Retinal pigment epithelial cell (primary cell): ENCODE measurements at regions not wholly inside any gene's neighbourhood (a gene's known extent, or its start where the extent isn't known, plus 50 kb on each side); places are given as distances from the start of the nearest gene placed in this dataset.

Experiments
- DNase-seq: peaks from one replicate; pipeline ENCODE4 v3.0.0-alpha.2; 2010; ENCODE audit warnings: low read depth
- H3K4me3 ChIP-seq: 2 replicates; pipeline ENCODE4 v1.5.1; 2011; ENCODE audit warnings: mild to moderate bottlenecking, low read length, control low read depth, moderate library complexity
- TF ChIP-seq, protein P1 (sequence below): conservative IDR thresholded peaks from 2 replicates; pipeline ENCODE4 v1.5.1; 2011; ENCODE audit warnings: low read depth, low read length, control low read depth, inconsistent platforms

- no peak overlapping the region for H3K4me3 ChIP-seq
- TF ChIP-seq, protein P1, sequence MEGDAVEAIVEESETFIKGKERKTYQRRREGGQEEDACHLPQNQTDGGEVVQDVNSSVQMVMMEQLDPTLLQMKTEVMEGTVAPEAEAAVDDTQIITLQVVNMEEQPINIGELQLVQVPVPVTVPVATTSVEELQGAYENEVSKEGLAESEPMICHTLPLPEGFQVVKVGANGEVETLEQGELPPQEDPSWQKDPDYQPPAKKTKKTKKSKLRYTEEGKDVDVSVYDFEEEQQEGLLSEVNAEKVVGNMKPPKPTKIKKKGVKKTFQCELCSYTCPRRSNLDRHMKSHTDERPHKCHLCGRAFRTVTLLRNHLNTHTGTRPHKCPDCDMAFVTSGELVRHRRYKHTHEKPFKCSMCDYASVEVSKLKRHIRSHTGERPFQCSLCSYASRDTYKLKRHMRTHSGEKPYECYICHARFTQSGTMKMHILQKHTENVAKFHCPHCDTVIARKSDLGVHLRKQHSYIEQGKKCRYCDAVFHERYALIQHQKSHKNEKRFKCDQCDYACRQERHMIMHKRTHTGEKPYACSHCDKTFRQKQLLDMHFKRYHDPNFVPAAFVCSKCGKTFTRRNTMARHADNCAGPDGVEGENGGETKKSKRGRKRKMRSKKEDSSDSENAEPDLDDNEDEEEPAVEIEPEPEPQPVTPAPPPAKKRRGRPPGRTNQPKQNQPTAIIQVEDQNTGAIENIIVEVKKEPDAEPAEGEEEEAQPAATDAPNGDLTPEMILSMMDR = no peak
- DNase-seq = no peak
Measured at GRCh38 chr1:101547357-101547756, 310.5 kb downstream of the S1PR1 start.

GRCh38 chr1:101548376-101548775, 311.6 kb downstream of the S1PR1 start:
- no peak for DNase-seq
- TF ChIP-seq, protein P1 = no peak
- no peak overlapping the region for H3K4me3 ChIP-seq

GRCh38 chr1:101550581-101550980, 313.8 kb downstream of the S1PR1 start:
- TF ChIP-seq, protein P1 = no peak
- no peak for DNase-seq
- no peak overlapping the region for H3K4me3 ChIP-seq

DNA sequence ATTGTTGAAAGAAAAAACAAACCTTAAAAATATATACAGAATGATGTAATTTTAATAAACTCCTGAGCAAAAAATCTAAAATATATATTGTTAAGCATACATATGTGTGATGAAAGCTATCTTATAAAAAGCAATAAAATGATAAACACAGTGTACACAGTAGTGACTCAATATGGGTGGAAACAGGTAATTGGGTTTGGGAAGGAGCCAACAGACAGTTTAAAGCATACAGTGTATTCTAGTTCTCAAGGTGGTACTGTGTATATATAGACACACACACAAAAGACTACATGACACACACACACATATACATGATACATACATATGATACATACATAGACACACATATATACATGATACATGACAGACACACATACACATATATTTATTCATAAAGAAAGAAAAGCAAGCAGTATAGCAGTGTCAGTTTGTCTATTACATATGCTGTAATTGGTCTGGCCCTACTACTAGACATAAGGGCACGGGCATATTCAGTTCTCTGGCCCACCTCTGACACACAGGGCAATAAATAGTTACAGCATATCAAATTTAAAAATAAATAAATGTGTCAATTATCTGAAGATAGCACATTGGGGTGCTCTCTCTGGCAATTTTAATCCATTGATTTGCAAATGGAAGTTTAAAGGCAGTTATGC, 330.2 kb downstream of the S1PR1 start:
- no peak for DNase-seq
- TF ChIP-seq, protein P1 = no peak
- no peak overlapping the region for H3K4me3 ChIP-seq

- DNase-seq = no peak
- TF ChIP-seq, protein P1 = peak; percentile 96
- no peak overlapping the region for H3K4me3 ChIP-seq
Measured at GRCh38 chr1:101567582-101568189, 330.9 kb downstream of the S1PR1 start.

DNA sequence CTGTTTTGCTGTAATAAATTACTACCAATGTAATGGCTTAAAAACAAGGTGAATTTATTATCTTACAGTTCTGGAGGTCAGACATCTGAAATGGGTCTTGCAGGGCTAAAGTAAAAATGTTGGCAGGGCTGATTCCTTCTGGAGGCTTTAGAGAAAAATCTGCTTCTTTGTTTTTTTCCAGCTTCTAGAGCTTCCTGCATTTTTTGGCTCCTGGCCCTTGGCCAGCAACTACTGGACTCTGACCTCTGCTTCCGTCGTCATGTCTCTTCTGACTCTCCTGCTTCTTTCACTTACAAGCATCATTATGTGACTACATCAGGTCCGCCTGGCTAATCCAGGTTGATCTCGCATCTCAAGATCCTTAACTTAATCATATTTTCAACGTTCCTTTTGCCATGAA, 350.9 kb downstream of the S1PR1 start:
- peak; percentile 89 for DNase-seq
- H3K4me3 ChIP-seq = no peak overlapping the region
- TF ChIP-seq, protein P1 = no peak

GRCh38 chr1:101588677-101589076, 351.9 kb downstream of the S1PR1 start:
- TF ChIP-seq, protein P1 = no peak
- DNase-seq = no peak

More at GRCh38 chr1:101588677-101589076, 351.9 kb downstream of the S1PR1 start:
- H3K4me3 ChIP-seq = no peak overlapping the region
